PFSK-1 (cell line): ENCODE measurements at regions not wholly inside any gene's neighbourhood (a gene's known extent, or its start where the extent isn't known, plus 50 kb on each side); places are given as distances from the start of the nearest gene placed in this dataset.

ENCODE experiments used
- FOXP2 ChIP-seq: optimal IDR thresholded peaks from 2 replicates; pipeline ENCODE3; 2011; ENCODE audit warnings: borderline replicate concordance, control low read depth, inconsistent platforms; ENCODE audit not compliant: insufficient read depth; ENCODE audit errors: extremely low read length, extremely low read depth
- POLR2AphosphoS5 ChIP-seq: IDR thresholded peaks from 2 replicates; pipeline ENCODE4 v1.6.1; 2012; ENCODE audit warnings: low read depth, mild to moderate bottlenecking, control low read depth, low read length, moderate library complexity
- SIN3A ChIP-seq: IDR thresholded peaks from 2 replicates; pipeline ENCODE4 v1.6.1; 2012; ENCODE audit warnings: mild to moderate bottlenecking, low read length, moderate library complexity, borderline replicate concordance; ENCODE audit not compliant: insufficient read depth
- TAF1 ChIP-seq: IDR thresholded peaks from 2 replicates; pipeline ENCODE4 v1.6.1; 2012; ENCODE audit warnings: low read length, control low read depth, borderline replicate concordance; ENCODE audit not compliant: insufficient read depth
- TF ChIP-seq, protein P1 (sequence below), 2 experiments: IDR thresholded peaks; 2 replicates each; pipeline versions ENCODE4 v1.6.1 to v1.8.0; 2011 to 2012; ENCODE audit warnings: low read depth in 2 of 2, low read length in 2 of 2, control low read depth in 1 of 2, inconsistent platforms in 1 of 2, mild to moderate bottlenecking in 1 of 2, moderate library complexity in 1 of 2; ENCODE audit not compliant: insufficient read depth in 1 of 2

DNA sequence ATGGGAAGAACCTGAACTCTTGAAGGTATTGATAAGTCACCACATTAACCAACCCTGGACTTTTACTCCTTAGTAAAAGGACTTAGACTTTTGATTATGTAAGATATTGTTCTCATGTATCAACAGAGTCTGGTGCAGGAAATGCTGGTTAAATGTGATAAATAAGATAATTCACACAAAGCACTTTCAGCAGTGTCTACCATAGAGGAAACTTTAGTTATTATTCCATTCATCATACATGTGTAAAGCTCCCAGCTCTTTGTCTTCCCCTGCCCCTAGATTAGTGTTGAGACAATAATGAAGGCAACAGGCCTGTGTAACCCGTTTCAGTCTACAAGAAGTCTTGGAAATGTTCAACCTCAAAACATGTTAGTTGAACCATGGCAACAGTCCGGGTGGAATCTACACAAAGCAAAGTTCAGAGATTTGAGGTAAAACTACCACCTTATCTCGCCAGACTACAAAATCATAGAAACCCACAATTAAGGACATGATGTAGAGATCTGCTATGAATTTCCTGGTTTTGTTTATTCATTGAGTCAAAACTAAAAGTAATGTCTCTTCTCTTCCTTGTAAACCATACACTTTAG lies 109.9 kb upstream of the ADO start:
- no peak for TF ChIP-seq POLR2AphosphoS5
- TF ChIP-seq SIN3A = no peak
- TF ChIP-seq TAF1 = no peak
- TF ChIP-seq, protein P1, sequence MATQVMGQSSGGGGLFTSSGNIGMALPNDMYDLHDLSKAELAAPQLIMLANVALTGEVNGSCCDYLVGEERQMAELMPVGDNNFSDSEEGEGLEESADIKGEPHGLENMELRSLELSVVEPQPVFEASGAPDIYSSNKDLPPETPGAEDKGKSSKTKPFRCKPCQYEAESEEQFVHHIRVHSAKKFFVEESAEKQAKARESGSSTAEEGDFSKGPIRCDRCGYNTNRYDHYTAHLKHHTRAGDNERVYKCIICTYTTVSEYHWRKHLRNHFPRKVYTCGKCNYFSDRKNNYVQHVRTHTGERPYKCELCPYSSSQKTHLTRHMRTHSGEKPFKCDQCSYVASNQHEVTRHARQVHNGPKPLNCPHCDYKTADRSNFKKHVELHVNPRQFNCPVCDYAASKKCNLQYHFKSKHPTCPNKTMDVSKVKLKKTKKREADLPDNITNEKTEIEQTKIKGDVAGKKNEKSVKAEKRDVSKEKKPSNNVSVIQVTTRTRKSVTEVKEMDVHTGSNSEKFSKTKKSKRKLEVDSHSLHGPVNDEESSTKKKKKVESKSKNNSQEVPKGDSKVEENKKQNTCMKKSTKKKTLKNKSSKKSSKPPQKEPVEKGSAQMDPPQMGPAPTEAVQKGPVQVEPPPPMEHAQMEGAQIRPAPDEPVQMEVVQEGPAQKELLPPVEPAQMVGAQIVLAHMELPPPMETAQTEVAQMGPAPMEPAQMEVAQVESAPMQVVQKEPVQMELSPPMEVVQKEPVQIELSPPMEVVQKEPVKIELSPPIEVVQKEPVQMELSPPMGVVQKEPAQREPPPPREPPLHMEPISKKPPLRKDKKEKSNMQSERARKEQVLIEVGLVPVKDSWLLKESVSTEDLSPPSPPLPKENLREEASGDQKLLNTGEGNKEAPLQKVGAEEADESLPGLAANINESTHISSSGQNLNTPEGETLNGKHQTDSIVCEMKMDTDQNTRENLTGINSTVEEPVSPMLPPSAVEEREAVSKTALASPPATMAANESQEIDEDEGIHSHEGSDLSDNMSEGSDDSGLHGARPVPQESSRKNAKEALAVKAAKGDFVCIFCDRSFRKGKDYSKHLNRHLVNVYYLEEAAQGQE (IDR thresholded peaks at IDR 0.05; ENCODE audit: insufficient read depth in 1 of 2, low read depth in 2 of 2, low read length in 2 of 2) = no peak
- no peak for TF ChIP-seq FOXP2
